ENCODE measurements at regions not wholly inside any gene's neighbourhood (a gene's known extent, or its start where the extent isn't known, plus 50 kb on each side); places are given as distances from the start of the nearest gene placed in this dataset.

GRCh38 chr10:4576206-4576605, 249.8 kb upstream of the AKR1E2 start:
- no peak for TF ChIP-seq CTCF (IDR thresholded peaks at IDR 0.05; ENCODE audit: low read depth, low read length)
- H3K4me3 ChIP-seq (ENCODE audit: low read depth, low read length) = no peak overlapping the region

- no peak overlapping the region for H3K4me3 ChIP-seq (ENCODE audit: low read depth, low read length)
- TF ChIP-seq CTCF (IDR thresholded peaks at IDR 0.05; ENCODE audit: low read depth, low read length) = no peak
Observed at GRCh38 chr10:4569151-4569550, 256.9 kb upstream of the AKR1E2 start.

- no peak overlapping the region for H3K4me3 ChIP-seq (ENCODE audit: low read depth, low read length)
- no peak for TF ChIP-seq CTCF (IDR thresholded peaks at IDR 0.05; ENCODE audit: low read depth, low read length)
Observed at GRCh38 chr10:4568731-4569130, 257.3 kb upstream of the AKR1E2 start.

GRCh38 chr10:4568086-4568485, 257.9 kb upstream of the AKR1E2 start:
- H3K4me3 ChIP-seq (ENCODE audit: low read depth, low read length) = no peak overlapping the region
- TF ChIP-seq CTCF (IDR thresholded peaks at IDR 0.05; ENCODE audit: low read depth, low read length) = no peak

- H3K4me3 ChIP-seq (ENCODE audit: low read depth, low read length) = no peak overlapping the region
- TF ChIP-seq CTCF (IDR thresholded peaks at IDR 0.05; ENCODE audit: low read depth, low read length) = no peak
Observed at GRCh38 chr10:4567637-4568036, 258.4 kb upstream of the AKR1E2 start.

- H3K4me3 ChIP-seq (ENCODE audit: low read depth, low read length) = no peak overlapping the region
- no peak for TF ChIP-seq CTCF (IDR thresholded peaks at IDR 0.05; ENCODE audit: low read depth, low read length)
Observed at GRCh38 chr10:4566011-4566410, 260.0 kb upstream of the AKR1E2 start.

GRCh38 chr10:4561296-4561695, 264.7 kb upstream of the AKR1E2 start:
- TF ChIP-seq CTCF (IDR thresholded peaks at IDR 0.05; ENCODE audit: low read depth, low read length) = no peak
- H3K4me3 ChIP-seq (ENCODE audit: low read depth, low read length) = no peak overlapping the region
